Trophoblast cell (in vitro differentiated cells and primary cell): ENCODE measurements at regions not wholly inside any gene's neighbourhood (a gene's known extent, or its start where the extent isn't known, plus 50 kb on each side); places are given as distances from the start of the nearest gene placed in this dataset.
A peak's percentile ranks its signal among the peaks of the same experiment; 100 is the strongest.

Source experiments
- DNase-seq, 2 donors: peaks; one replicate each; pipeline ENCODE4 v3.0.0-alpha.2; 2016
- H2AFZ ChIP-seq: 2 replicates; pipeline ENCODE4 v1.6.1; 2013; ENCODE audit warnings: low read length, moderate library complexity, mild to moderate bottlenecking; ENCODE audit not compliant: insufficient read depth, poor library complexity
- H2AK5ac ChIP-seq: 2 replicates; pipeline ENCODE4 v1.6.1; 2013; ENCODE audit warnings: mild to moderate bottlenecking, low read length
- H2BK120ac ChIP-seq: 2 replicates; pipeline ENCODE4 v1.6.1; 2013; ENCODE audit warnings: low read length, mild to moderate bottlenecking, moderate library complexity; ENCODE audit not compliant: insufficient read depth, poor library complexity
- H2BK12ac ChIP-seq: 2 replicates; pipeline ENCODE4 v1.6.1; 2013; ENCODE audit warnings: mild to moderate bottlenecking, low read length, moderate library complexity
- H2BK5ac ChIP-seq: 2 replicates; pipeline ENCODE4 v1.6.1; 2013; ENCODE audit warnings: low read length, low read depth, moderate library complexity, mild to moderate bottlenecking; ENCODE audit not compliant: poor library complexity
- H3K14ac ChIP-seq: 2 replicates; pipeline ENCODE4 v1.6.1; 2013; ENCODE audit warnings: mild to moderate bottlenecking, low read length
- H3K18ac ChIP-seq: 2 replicates; pipeline ENCODE4 v1.6.1; 2013; ENCODE audit warnings: mild to moderate bottlenecking, low read length
- H3K23ac ChIP-seq: 2 replicates; pipeline ENCODE4 v1.6.1; 2013; ENCODE audit warnings: low read length
- H3K27ac ChIP-seq: 2 replicates; pipeline ENCODE4 v1.5.1; 2013; ENCODE audit warnings: low read depth, mild to moderate bottlenecking, inconsistent platforms, low read length, moderate library complexity
- H3K27me3 ChIP-seq: 2 replicates; pipeline ENCODE4 v1.6.1; 2013; ENCODE audit warnings: inconsistent platforms, mild to moderate bottlenecking, low read length, moderate library complexity; ENCODE audit not compliant: insufficient read depth
- H3K36me3 ChIP-seq, 2 experiments: 1 replicate in 1 of 2; 2 replicates in 1 of 2; pipeline ENCODE4 v1.6.1; 2013; ENCODE audit warnings: low read length in 2 of 2, mild to moderate bottlenecking in 2 of 2, moderate library complexity in 1 of 2; ENCODE audit not compliant: insufficient read depth in 2 of 2, control insufficient read depth in 1 of 2
- H3K4ac ChIP-seq: 2 replicates; pipeline ENCODE4 v1.6.1; 2013; ENCODE audit warnings: low read depth, mild to moderate bottlenecking, low read length, moderate library complexity
- H3K4me1 ChIP-seq, 2 experiments: 1 replicate in 1 of 2; 2 replicates in 1 of 2; pipeline ENCODE4 v1.6.1; 2013; ENCODE audit warnings: low read length in 2 of 2, mild to moderate bottlenecking in 2 of 2, moderate library complexity in 1 of 2; ENCODE audit not compliant: insufficient read depth in 2 of 2, control insufficient read depth in 1 of 2
- H3K4me2 ChIP-seq: 2 replicates; pipeline ENCODE4 v1.6.1; 2013; ENCODE audit warnings: inconsistent platforms, mild to moderate bottlenecking, low read length, moderate library complexity
- H3K4me3 ChIP-seq: 2 replicates; pipeline ENCODE4 v1.5.1; 2013; ENCODE audit warnings: mild to moderate bottlenecking, low read depth, low read length, inconsistent platforms
- H3K79me1 ChIP-seq: one replicate; pipeline ENCODE4 v1.6.1; 2013; ENCODE audit warnings: low read length
- H3K79me2 ChIP-seq: 2 replicates; pipeline ENCODE4 v1.6.1; 2013; ENCODE audit warnings: low read length, mild to moderate bottlenecking; ENCODE audit not compliant: control insufficient read depth, insufficient read depth, poor library complexity
- H3K9ac ChIP-seq: 2 replicates; pipeline ENCODE4 v1.6.1; 2013; ENCODE audit warnings: mild to moderate bottlenecking, low read length
- H3K9me3 ChIP-seq: 2 replicates; pipeline ENCODE4 v1.6.1; 2013; ENCODE audit warnings: low read depth, mild to moderate bottlenecking, control low read depth, inconsistent platforms, low read length; ENCODE audit not compliant: insufficient read depth
- H4K12ac ChIP-seq: 2 replicates; pipeline ENCODE4 v1.6.1; 2013; ENCODE audit warnings: low read depth, mild to moderate bottlenecking, low read length, moderate library complexity
- H4K8ac ChIP-seq: 2 replicates; pipeline ENCODE4 v1.6.1; 2013; ENCODE audit warnings: low read depth, mild to moderate bottlenecking, low read length, moderate library complexity
- H4K91ac ChIP-seq: one replicate; pipeline ENCODE4 v1.6.1; 2013; ENCODE audit warnings: low read depth, mild to moderate bottlenecking, low read length, moderate library complexity
- WGBS: extraction: QIAGEN DNeasy Blood & Tissue Kit; methylation state at CpG from one replicate; pipeline ENCODE4 v1.1.7; 2013; ENCODE audit warnings: missing lambda C conversion rate; ENCODE audit not compliant: insufficient read length, insufficient coverage; ENCODE audit errors: extremely low coverage; 5-methylcytosine and 5-hydroxymethylcytosine counted together

DNA sequence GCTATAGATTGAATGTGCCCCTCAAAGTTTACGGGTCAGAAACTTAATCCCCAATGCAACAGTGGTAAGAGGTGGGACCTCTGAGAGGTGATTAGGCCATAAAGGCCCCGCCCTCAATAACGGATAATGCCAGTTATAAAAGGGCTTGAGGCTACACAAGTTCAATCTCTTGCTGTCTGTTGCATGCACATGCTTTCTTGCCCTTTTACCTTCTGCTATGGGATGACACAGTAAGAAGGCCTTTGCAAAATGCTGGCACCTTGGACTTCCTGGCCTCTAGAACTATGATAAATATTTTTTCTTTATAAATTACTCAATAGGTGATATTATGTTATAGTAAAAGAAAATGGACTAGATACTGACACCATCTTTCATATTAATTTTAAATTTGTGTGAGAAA lies 806.1 kb downstream of the TENT5A start:
- Histone ChIP-seq H3K27me3 (no peaks in the 10 kb centered on the region), H3K4ac (no peak overlapping the region), H3K4me3 (no peak overlapping the region), H3K79me1 (no peaks in the 10 kb centered on the region), H3K79me2 (no peaks in the 10 kb centered on the region), H3K36me3 (no peaks in the 10 kb centered on the region), H3K4me2 (no peak overlapping the region), H3K4me1 (no peaks in the 10 kb centered on the region), H2BK120ac (no peak overlapping the region), H3K27ac (no peak overlapping the region), H3K23ac (no peak overlapping the region), H4K8ac (no peak overlapping the region), H2AFZ (no peak overlapping the region), H2BK12ac (no peak overlapping the region), H3K9ac (no peak overlapping the region), H4K91ac (no peak overlapping the region), H2BK5ac (no peak overlapping the region), H3K18ac (no peak overlapping the region), H3K9me3 (no peaks in the 10 kb centered on the region), H2AK5ac (no peak overlapping the region), H3K14ac (no peak overlapping the region), H4K12ac (no peak overlapping the region)
- DNase-seq = peak; percentile 19 to 67
- no CpG with 5 or more reads among the region's 3 CpGs for WGBS

DNA sequence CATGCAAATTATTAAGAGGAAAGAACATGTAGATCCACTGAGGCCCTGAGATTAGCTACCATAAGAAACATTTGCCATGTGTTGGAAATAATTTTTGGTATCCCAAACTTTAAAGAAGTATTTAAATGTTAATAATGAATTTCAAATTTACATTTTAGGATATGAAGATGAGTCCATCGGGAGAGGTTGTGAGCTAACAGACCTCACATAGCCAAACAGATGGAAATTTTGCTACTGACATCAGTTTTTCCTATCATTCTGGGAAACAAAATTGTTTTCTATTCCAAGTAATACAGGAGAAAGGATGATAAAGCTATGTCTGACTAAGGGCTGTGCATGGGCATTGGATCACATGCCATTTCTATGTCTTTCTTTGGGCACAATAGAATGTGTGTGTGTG lies 809.6 kb downstream of the TENT5A start:
- no peaks in the 10 kb centered on the region for H3K79me1 ChIP-seq
- no peak overlapping the region for H2BK5ac ChIP-seq
- no peaks in the 10 kb centered on the region for H3K36me3 ChIP-seq
- no peak overlapping the region for H3K18ac ChIP-seq
- H3K79me2 ChIP-seq = no peaks in the 10 kb centered on the region
- H3K27me3 ChIP-seq = no peaks in the 10 kb centered on the region
- H2BK12ac ChIP-seq = no peak overlapping the region
- H4K8ac ChIP-seq = no peak overlapping the region
- no peak overlapping the region for H2AK5ac ChIP-seq
- H3K9me3 ChIP-seq = no peaks in the 10 kb centered on the region
- no peak overlapping the region for H3K4me3 ChIP-seq
- no peak overlapping the region for H4K91ac ChIP-seq
- H3K27ac ChIP-seq = no peak overlapping the region
- no peaks in the 10 kb centered on the region for H3K4me1 ChIP-seq
- H2AFZ ChIP-seq = no peak overlapping the region
- H4K12ac ChIP-seq = no peak overlapping the region
- no CpG with 5 or more reads among the region's 1 CpG for WGBS
- H2BK120ac ChIP-seq = no peak overlapping the region
- H3K4ac ChIP-seq = no peak overlapping the region
- no peak overlapping the region for H3K4me2 ChIP-seq
- no peak overlapping the region for H3K14ac ChIP-seq
- no peak overlapping the region for H3K23ac ChIP-seq
- DNase-seq = no peak
- no peak overlapping the region for H3K9ac ChIP-seq

DNA sequence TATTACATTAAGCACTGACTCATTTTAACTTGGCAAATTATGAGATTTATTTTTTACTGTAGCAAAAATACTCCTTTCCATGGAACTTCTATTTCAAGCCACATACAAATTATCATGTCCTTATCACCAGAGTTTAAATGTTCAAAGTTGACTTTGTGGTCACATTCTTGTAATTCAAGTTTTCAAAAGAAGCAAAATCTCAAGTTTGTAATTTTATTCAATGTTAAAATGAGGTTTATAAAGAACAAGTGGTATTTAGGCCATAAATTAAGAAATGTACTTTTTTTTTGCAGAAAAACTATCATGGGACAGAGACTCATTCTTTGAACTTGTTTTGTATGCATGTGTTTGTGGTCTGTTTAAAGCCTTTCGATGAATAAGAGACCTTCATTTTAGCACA lies 811.5 kb downstream of the TENT5A start:
- Histone ChIP-seq H3K4me2 (no peak overlapping the region), H3K18ac (no peak overlapping the region), H4K91ac (no peak overlapping the region), H3K36me3 (no peaks in the 10 kb centered on the region), H4K8ac (no peak overlapping the region), H3K4me1 (no peaks in the 10 kb centered on the region), H2AFZ (no peak overlapping the region), H3K79me2 (no peaks in the 10 kb centered on the region), H2BK12ac (no peak overlapping the region), H3K27me3 (no peaks in the 10 kb centered on the region), H2BK120ac (no peak overlapping the region), H3K9me3 (no peaks in the 10 kb centered on the region), H3K4me3 (no peak overlapping the region), H3K4ac (no peak overlapping the region), H3K14ac (no peak overlapping the region), H4K12ac (no peak overlapping the region), H3K23ac (no peak overlapping the region), H3K79me1 (no peaks in the 10 kb centered on the region), H2BK5ac (no peak overlapping the region), H3K9ac (no peak overlapping the region), H3K27ac (no peak overlapping the region), H2AK5ac (no peak overlapping the region)
- no peak for DNase-seq
- WGBS = no CpG with 5 or more reads among the region's 1 CpG

DNA sequence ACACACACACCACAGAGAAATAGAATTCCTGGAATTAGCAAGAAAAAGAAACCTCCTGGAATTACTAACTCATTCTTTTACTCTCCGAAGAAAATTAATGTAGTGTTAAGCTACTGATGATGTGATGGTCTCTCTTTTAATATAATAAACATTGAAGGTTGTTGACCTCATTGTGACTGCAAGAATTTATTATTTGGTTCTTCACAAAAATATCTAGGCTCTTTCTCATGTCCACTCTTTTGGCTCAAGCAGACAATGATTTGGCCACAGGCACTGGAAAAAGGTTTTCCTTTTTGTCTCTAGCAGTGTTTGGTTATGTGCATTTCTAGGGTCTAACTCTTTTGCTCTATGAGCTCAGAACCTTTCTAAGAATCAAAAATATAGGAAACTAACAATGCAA lies 811.9 kb downstream of the TENT5A start:
- H3K14ac ChIP-seq = no peak overlapping the region
- no peaks in the 10 kb centered on the region for H3K79me2 ChIP-seq
- no peak overlapping the region for H2AFZ ChIP-seq
- no peak overlapping the region for H4K12ac ChIP-seq
- H3K79me1 ChIP-seq = no peaks in the 10 kb centered on the region
- no peak overlapping the region for H3K4me3 ChIP-seq
- no peaks in the 10 kb centered on the region for H3K4me1 ChIP-seq
- H4K8ac ChIP-seq = no peak overlapping the region
- H3K27ac ChIP-seq = no peak overlapping the region
- H3K36me3 ChIP-seq = no peaks in the 10 kb centered on the region
- no peak overlapping the region for H3K23ac ChIP-seq
- no peak overlapping the region for H2BK5ac ChIP-seq
- no peak overlapping the region for H3K9ac ChIP-seq
- no peak overlapping the region for H4K91ac ChIP-seq
- no peak overlapping the region for H2BK12ac ChIP-seq
- H2BK120ac ChIP-seq = no peak overlapping the region
- H2AK5ac ChIP-seq = no peak overlapping the region
- no peak overlapping the region for H3K4me2 ChIP-seq
- H3K18ac ChIP-seq = no peak overlapping the region
- H3K4ac ChIP-seq = no peak overlapping the region
- DNase-seq = no peak
- no CpG with 5 or more reads among the region's 1 CpG for WGBS
- no peaks in the 10 kb centered on the region for H3K27me3 ChIP-seq
- no peaks in the 10 kb centered on the region for H3K9me3 ChIP-seq

DNA sequence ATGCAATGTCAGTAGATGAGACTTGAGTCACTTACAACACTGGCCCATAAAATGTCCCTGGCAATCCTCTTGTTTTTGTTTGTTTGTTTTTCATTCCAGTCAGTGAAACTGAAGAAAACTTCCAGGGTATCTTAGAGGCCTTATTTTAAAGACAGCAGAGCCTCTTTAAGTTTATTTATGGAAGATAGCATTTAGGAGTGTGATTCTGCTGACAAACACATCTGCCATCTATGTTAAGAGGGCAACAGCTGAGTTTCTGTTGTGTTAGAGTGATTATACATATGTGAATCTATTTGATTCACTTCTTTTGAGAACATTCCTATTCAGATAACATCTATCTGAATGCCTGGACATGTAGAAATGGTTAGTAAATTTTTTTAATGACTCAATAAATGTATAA lies 812.6 kb downstream of the TENT5A start:
- Histone ChIP-seq H3K79me2 (no peaks in the 10 kb centered on the region), H3K4me3 (no peak overlapping the region), H3K4ac (no peak overlapping the region), H3K79me1 (no peaks in the 10 kb centered on the region), H3K14ac (no peak overlapping the region), H3K27me3 (no peaks in the 10 kb centered on the region), H4K91ac (no peak overlapping the region), H3K27ac (no peak overlapping the region), H3K23ac (no peak overlapping the region), H4K12ac (no peak overlapping the region), H2BK5ac (no peak overlapping the region), H3K4me1 (no peaks in the 10 kb centered on the region), H3K18ac (no peak overlapping the region), H4K8ac (no peak overlapping the region), H2BK12ac (no peak overlapping the region), H2AK5ac (no peak overlapping the region), H2BK120ac (no peak overlapping the region), H3K9ac (no peak overlapping the region), H3K4me2 (no peak overlapping the region), H3K36me3 (no peaks in the 10 kb centered on the region), H3K9me3 (no peaks in the 10 kb centered on the region), H2AFZ (no peak overlapping the region)
- no peak for DNase-seq
